Upper lobe of left lung (tissue), 6 donors: ENCODE measurements at regions not wholly inside any gene's neighbourhood (a gene's known extent, or its start where the extent isn't known, plus 50 kb on each side); places are given as distances from the start of the nearest gene placed in this dataset.

Experiments
- ATAC-seq, 2 donors: fragments of 200-7000 bp; cut with Tn5 transposase; one replicate each; pipeline ENCODE4 v1.9.1; 2022; ENCODE audit warnings: mild to moderate bottlenecking in 2 of 2, moderate library complexity in 2 of 2; ENCODE audit not compliant: low FRiP score in 2 of 2
- DNase-seq, 2 donors: peaks; one replicate each; pipeline ENCODE4 v3.0.0-alpha.2; 2019 to 2020
- H3K27ac ChIP-seq, 4 donors: fragments of 200-600 bp; sonication (generic); one replicate each; pipeline ENCODE4 v1.5.1; 2016 to 2019
- H3K27me3 ChIP-seq, 4 donors: fragments of 200-600 bp; sonication (generic); one replicate each; pipeline ENCODE4 v1.5.1; 2017 to 2019
- H3K36me3 ChIP-seq, 4 donors: fragments of 200-600 bp; sonication (generic); one replicate each; pipeline ENCODE4 v1.5.1; 2016 to 2019
- H3K4me1 ChIP-seq, 4 donors: fragments of 200-600 bp; sonication (generic); one replicate each; pipeline ENCODE4 v1.5.1; 2018 to 2019
- H3K4me3 ChIP-seq, 4 donors: fragments of 200-600 bp; sonication (generic); one replicate each; pipeline ENCODE4 v1.5.1; 2017 to 2019; ENCODE audit warnings: mild to moderate bottlenecking in 2 of 4, moderate library complexity in 1 of 4
- H3K9me3 ChIP-seq, 4 donors: fragments of 200-600 bp; sonication (generic); one replicate each; pipeline ENCODE4 v1.5.1; 2018 to 2019
- EP300 ChIP-seq, 4 donors: sonication (generic); formaldehyde crosslinking; IDR thresholded peaks; one replicate each; pipeline ENCODE4 v1.5.1; 2017; ENCODE audit warnings: antibody characterized with exemption in 4 of 4, control low read depth in 2 of 4
- POLR2A ChIP-seq, 4 donors: fragments of 450-650 bp; IDR thresholded peaks; one replicate each; pipeline ENCODE4 v1.5.1; 2016 to 2017; ENCODE audit warnings: antibody characterized with exemption in 4 of 4, mild to moderate bottlenecking in 2 of 4
- POLR2AphosphoS5 ChIP-seq, 2 donors: sonication (generic); formaldehyde crosslinking; IDR thresholded peaks; one replicate each; pipeline ENCODE4 v1.5.1; 2017; ENCODE audit warnings: antibody characterized with exemption in 2 of 2
- WGBS, 2 donors: methylation state at CpG; one replicate each; pipeline ENCODE4 v1.1.5; 2017 to 2018; 5-methylcytosine and 5-hydroxymethylcytosine counted together
- TF ChIP-seq, protein P1 (sequence below), 6 experiments: fragments of 450-650 bp in 4 of 6; fragments of 200-600 bp in 2 of 6; sonication (generic) in 2 of 6; IDR thresholded peaks; one replicate each; pipeline ENCODE4 v1.5.1; 2016 to 2019; ENCODE audit warnings: antibody characterized with exemption in 6 of 6
- donor health status: DM: no; HTN: no; CAD: no; lungs with moderate emphysema.
- donor health status: DM: no; HTN: yes; CAD: no; lungs with severe emphysema.

DNA sequence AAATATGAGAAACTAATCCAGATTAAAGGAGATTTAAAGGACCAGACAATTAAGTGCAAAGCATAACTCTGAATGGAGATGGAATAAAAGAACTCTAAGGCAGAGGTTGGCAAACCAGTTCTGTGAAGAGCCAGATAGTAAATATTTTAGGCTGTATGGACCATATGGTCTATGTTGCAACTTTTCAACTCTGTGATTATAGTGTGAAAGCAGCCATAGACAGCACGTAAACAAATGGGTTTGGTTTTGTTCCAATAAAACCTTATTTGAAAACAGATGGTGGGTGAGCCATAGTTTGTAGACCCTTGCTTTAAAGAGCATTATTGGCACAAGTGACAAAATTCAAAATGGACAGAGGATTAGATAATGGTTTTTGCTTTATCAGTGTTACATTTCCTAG is 884.1 kb downstream of the CCSER2 start:
- ATAC-seq (no peak), DNase-seq (no peak)
- H3K4me1 ChIP-seq = no peaks in the 10 kb centered on the region
- H3K4me3 ChIP-seq = no peak overlapping the region
- TF ChIP-seq, protein P1, sequence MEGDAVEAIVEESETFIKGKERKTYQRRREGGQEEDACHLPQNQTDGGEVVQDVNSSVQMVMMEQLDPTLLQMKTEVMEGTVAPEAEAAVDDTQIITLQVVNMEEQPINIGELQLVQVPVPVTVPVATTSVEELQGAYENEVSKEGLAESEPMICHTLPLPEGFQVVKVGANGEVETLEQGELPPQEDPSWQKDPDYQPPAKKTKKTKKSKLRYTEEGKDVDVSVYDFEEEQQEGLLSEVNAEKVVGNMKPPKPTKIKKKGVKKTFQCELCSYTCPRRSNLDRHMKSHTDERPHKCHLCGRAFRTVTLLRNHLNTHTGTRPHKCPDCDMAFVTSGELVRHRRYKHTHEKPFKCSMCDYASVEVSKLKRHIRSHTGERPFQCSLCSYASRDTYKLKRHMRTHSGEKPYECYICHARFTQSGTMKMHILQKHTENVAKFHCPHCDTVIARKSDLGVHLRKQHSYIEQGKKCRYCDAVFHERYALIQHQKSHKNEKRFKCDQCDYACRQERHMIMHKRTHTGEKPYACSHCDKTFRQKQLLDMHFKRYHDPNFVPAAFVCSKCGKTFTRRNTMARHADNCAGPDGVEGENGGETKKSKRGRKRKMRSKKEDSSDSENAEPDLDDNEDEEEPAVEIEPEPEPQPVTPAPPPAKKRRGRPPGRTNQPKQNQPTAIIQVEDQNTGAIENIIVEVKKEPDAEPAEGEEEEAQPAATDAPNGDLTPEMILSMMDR (IDR thresholded peaks at IDR 0.05) = no peak
- TF ChIP-seq EP300 (IDR thresholded peaks at IDR 0.05) (no peak), POLR2A (IDR thresholded peaks at IDR 0.05) (no peak), POLR2AphosphoS5 (IDR thresholded peaks at IDR 0.05) (no peak)
- WGBS, 2 donors = 36 to 86% methylated on average over 1 of the region's 1 CpG
- H3K27me3 ChIP-seq = no peaks in the 10 kb centered on the region
- H3K36me3 ChIP-seq = no peaks in the 10 kb centered on the region
- H3K27ac ChIP-seq = no peak overlapping the region
- no peaks in the 10 kb centered on the region for H3K9me3 ChIP-seq

DNA sequence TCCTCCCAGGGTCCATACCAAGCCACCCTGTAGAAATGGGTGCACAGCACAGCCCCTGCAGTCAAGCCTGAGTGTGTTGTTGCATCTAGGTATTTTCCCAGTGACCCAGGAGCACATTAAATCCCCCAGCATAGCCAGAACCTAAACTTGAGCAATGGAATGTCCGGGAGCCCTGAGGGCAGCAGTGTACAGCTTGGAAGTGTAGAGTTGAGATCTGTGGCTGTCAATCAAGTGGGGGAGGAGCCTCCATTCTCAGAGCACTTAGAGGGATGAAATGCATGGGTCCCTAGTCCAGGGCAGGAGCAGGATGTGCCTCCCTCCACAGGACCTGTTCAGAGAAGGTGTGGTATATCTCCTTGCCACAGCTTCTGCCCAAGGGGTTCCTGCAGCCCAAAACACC is 885.1 kb downstream of the CCSER2 start:
- H3K4me1 ChIP-seq = no peaks in the 10 kb centered on the region
- no peaks in the 10 kb centered on the region for H3K27me3 ChIP-seq
- DNase-seq = no peak
- no peak for ATAC-seq
- no peak overlapping the region for H3K4me3 ChIP-seq
- no peak overlapping the region for H3K27ac ChIP-seq
- no peaks in the 10 kb centered on the region for H3K36me3 ChIP-seq
- TF ChIP-seq, protein P1 (IDR thresholded peaks at IDR 0.05) = no peak
- no peak for TF ChIP-seq POLR2AphosphoS5 (IDR thresholded peaks at IDR 0.05)
- no peak for TF ChIP-seq POLR2A (IDR thresholded peaks at IDR 0.05)
- no peak for TF ChIP-seq EP300 (IDR thresholded peaks at IDR 0.05)
- WGBS, 2 donors = 100% methylated on average over 1 of the region's 1 CpG
- H3K9me3 ChIP-seq = no peaks in the 10 kb centered on the region

GRCh38 chr10:85222300-85222699 is 893.9 kb downstream of the CCSER2 start:
- no peaks in the 10 kb centered on the region for H3K27me3 ChIP-seq
- ATAC-seq = no peak
- H3K36me3 ChIP-seq = no peaks in the 10 kb centered on the region
- H3K27ac ChIP-seq = no peak overlapping the region
- DNase-seq = no peak
- no peak overlapping the region for H3K4me3 ChIP-seq
- H3K9me3 ChIP-seq = no peaks in the 10 kb centered on the region
- no peak for TF ChIP-seq POLR2AphosphoS5 (IDR thresholded peaks at IDR 0.05)
- TF ChIP-seq, protein P1 (IDR thresholded peaks at IDR 0.05) = no peak
- no peaks in the 10 kb centered on the region for H3K4me1 ChIP-seq
- 85 to 89% methylated on average over 2 of the region's 2 CpGs for WGBS, 2 donors

GRCh38 chr10:85224366-85224940 is 896.1 kb downstream of the CCSER2 start:
- Histone ChIP-seq H3K36me3 (no peaks in the 10 kb centered on the region), H3K27ac (no peak overlapping the region), H3K9me3 (no peaks in the 10 kb centered on the region), H3K4me3 (no peak overlapping the region), H3K4me1 (no peaks in the 10 kb centered on the region), H3K27me3 (no peaks in the 10 kb centered on the region)
- TF ChIP-seq, protein P1 (IDR thresholded peaks at IDR 0.05) = no peak
- TF ChIP-seq EP300 (IDR thresholded peaks at IDR 0.05) (no peak), POLR2AphosphoS5 (IDR thresholded peaks at IDR 0.05) (no peak), POLR2A (IDR thresholded peaks at IDR 0.05) (no peak)
- WGBS, 2 donors = 67 to 69% methylated on average over 6 of the region's 6 CpGs
- ATAC-seq (no peak), DNase-seq (no peak)

DNA sequence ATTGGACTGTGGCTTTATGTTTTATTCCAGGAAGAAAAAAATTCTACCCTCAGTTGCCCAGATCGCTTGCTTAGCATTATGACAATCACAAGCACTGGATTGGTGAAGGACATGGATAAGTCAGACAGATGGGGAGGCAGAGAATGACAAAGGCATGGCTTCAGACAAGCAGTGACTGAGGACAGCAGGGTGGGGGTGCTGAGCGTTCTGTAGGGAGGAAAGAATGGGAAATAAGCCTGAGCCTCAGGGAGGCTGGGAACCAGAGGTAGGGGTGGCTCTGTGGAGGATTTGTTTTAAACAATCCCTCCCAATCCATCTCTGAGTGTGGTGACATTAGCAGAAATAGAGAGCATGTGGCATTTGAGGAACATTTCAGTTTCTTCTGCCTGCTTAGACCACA is 896.9 kb downstream of the CCSER2 start:
- Histone ChIP-seq H3K9me3 (no peaks in the 10 kb centered on the region), H3K27me3 (no peaks in the 10 kb centered on the region), H3K4me3 (no peak overlapping the region), H3K4me1 (no peaks in the 10 kb centered on the region), H3K36me3 (no peaks in the 10 kb centered on the region), H3K27ac (no peak overlapping the region)
- DNase-seq = no peak
- no peak for ATAC-seq
- TF ChIP-seq POLR2AphosphoS5 (IDR thresholded peaks at IDR 0.05) = no peak
- TF ChIP-seq EP300 (IDR thresholded peaks at IDR 0.05) = no peak
- TF ChIP-seq POLR2A (IDR thresholded peaks at IDR 0.05) = no peak
- TF ChIP-seq, protein P1 (IDR thresholded peaks at IDR 0.05) = no peak
- 78% methylated on average over 2 of the region's 2 CpGs for WGBS, 2 donors
